Endothelial cell of umbilical vein (primary cell): ENCODE measurements at regions not wholly inside any gene's neighbourhood (a gene's known extent, or its start where the extent isn't known, plus 50 kb on each side); places are given as distances from the start of the nearest gene placed in this dataset.

Experiments used
- BruUV-seq: library from RNA; stranded (reverse); fragments of 400-500 nt; replicated peaks from 2 replicates; lab custom pipeline; 2021; lab: Mats Ljungman, UMichigan
- CTCF ChIA-PET: fragments of 300-600, 350-600 bp; sonication (Branson Sonifier 250); formaldehyde crosslinking; loops from one replicate; lab custom pipeline; 2021; ENCODE audit warnings: antibody characterized with exemption, inconsistent platforms; lab: Charles Lee
- POLR2A ChIA-PET: fragments of 300-600, 350-600 bp; sonication (Branson Sonifier 250); formaldehyde crosslinking; loops from one replicate; lab custom pipeline; 2021; ENCODE audit warnings: antibody characterized with exemption, inconsistent platforms; lab: Charles Lee
- DNase-seq: peaks from one replicate; pipeline ENCODE4 v3.0.0-alpha.2; 2011; ENCODE audit warnings: low read depth, low spot score
- FAIRE-seq: peaks from 2 replicates; lab custom pipeline; 2011; peaks lifted over from hg19 to GRCh38; lab: Jason Lieb, UNC
- H2AFZ ChIP-seq: 2 replicates; pipeline ENCODE4 v1.6.0; 2012; ENCODE audit warnings: low read depth, low read length, control low read depth, inconsistent platforms
- H3K27ac ChIP-seq: 2 replicates; pipeline ENCODE4 v1.5.1; 2011; ENCODE audit warnings: low read depth, mild to moderate bottlenecking, control low read depth, low read length, moderate library complexity; ENCODE audit not compliant: insufficient read depth
- H3K27me3 ChIP-seq, 2 experiments: 2 replicates each; pipeline versions ENCODE4 v1.6.0 to v1.6.1; 2011; ENCODE audit warnings: low read length in 2 of 2, mixed read lengths in 1 of 2; ENCODE audit not compliant: control insufficient read depth in 2 of 2, insufficient read depth in 2 of 2
- H3K36me3 ChIP-seq, 2 experiments: 2 replicates in 1 of 2; 3 replicates in 1 of 2; pipeline ENCODE4 v1.5.1; 2011; ENCODE audit warnings: low read length in 2 of 2, mild to moderate bottlenecking in 1 of 2, moderate library complexity in 1 of 2; ENCODE audit not compliant: control insufficient read depth in 2 of 2, insufficient read depth in 2 of 2; ENCODE audit errors: extremely low read depth in 1 of 2
- H3K4me1 ChIP-seq: 3 replicates; pipeline ENCODE4 v1.5.1; 2011; ENCODE audit warnings: mild to moderate bottlenecking, low read length; ENCODE audit not compliant: control insufficient read depth, insufficient read depth; ENCODE audit errors: extremely low read depth
- H3K4me2 ChIP-seq: 2 replicates; pipeline ENCODE4 v1.6.1; 2011; ENCODE audit warnings: low read length, control low read depth, mixed read lengths; ENCODE audit not compliant: insufficient read depth
- H3K4me3 ChIP-seq, 3 experiments: fragments of 200-600 bp in 1 of 3; sonication (generic), shearing (Covaris generic) in 1 of 3; replicated peaks in 1 of 3; 2 replicates each; pipeline ENCODE4 v1.5.1; 2011 to 2016; ENCODE audit warnings: control low read depth in 3 of 3, low read length in 3 of 3, mild to moderate bottlenecking in 2 of 3, inconsistent platforms in 1 of 3, low read depth in 1 of 3, moderate library complexity in 1 of 3; ENCODE audit not compliant: insufficient read depth in 1 of 3
- H3K79me2 ChIP-seq: 2 replicates; pipeline ENCODE4 v1.6.0; 2012; ENCODE audit warnings: low read length, inconsistent platforms; ENCODE audit not compliant: control insufficient read depth, insufficient read depth
- H3K9ac ChIP-seq: replicated peaks from 2 replicates; pipeline ENCODE3; 2011; ENCODE audit warnings: low read length, control low read depth; ENCODE audit not compliant: insufficient read depth; ENCODE audit errors: extremely low read depth
- H3K9me1 ChIP-seq: replicated peaks from 3 replicates; pipeline ENCODE4 v1.6.0; 2011; ENCODE audit warnings: mild to moderate bottlenecking, low read length; ENCODE audit not compliant: control insufficient read depth, insufficient read depth; ENCODE audit errors: extremely low read depth
- H3K9me3 ChIP-seq: replicated peaks from 2 replicates; pipeline ENCODE4 v1.5.1; 2012; ENCODE audit warnings: low read length, inconsistent platforms; ENCODE audit not compliant: control insufficient read depth, insufficient read depth
- H4K20me1 ChIP-seq: replicated peaks from 2 replicates; pipeline ENCODE3; 2011; ENCODE audit warnings: mild to moderate bottlenecking, low read length; ENCODE audit not compliant: control insufficient read depth, insufficient read depth; ENCODE audit errors: extremely low read depth
- CTCF ChIP-seq, 2 donors: IDR thresholded peaks; 1 replicate in 1 of 2; 2 replicates in 1 of 2; pipeline ENCODE4 v1.5.1; 2011; ENCODE audit warnings: low read length in 2 of 2, mild to moderate bottlenecking in 2 of 2, moderate library complexity in 2 of 2, control low read depth in 1 of 2, inconsistent platforms in 1 of 2, low read depth in 1 of 2; ENCODE audit not compliant: insufficient read depth in 1 of 2; ENCODE audit errors: extremely low read depth in 1 of 2
- EZH2 ChIP-seq: IDR thresholded peaks from 2 replicates; pipeline ENCODE4 v1.6.1; 2012; ENCODE audit warnings: borderline replicate concordance, low read depth, mild to moderate bottlenecking, moderate library complexity, low read length, inconsistent platforms; ENCODE audit not compliant: severe bottlenecking
- FOS ChIP-seq: IDR thresholded peaks from 2 replicates; pipeline ENCODE4 v1.6.1; 2011; ENCODE audit warnings: mild to moderate bottlenecking, low read length, moderate library complexity, borderline replicate concordance; ENCODE audit not compliant: insufficient read depth
- GATA2 ChIP-seq: IDR thresholded peaks from 2 replicates; pipeline ENCODE4 v1.7.0; 2011; ENCODE audit warnings: low read depth, mild to moderate bottlenecking, moderate library complexity, mixed read lengths, low read length; ENCODE audit not compliant: insufficient read length, insufficient read depth
- JUN ChIP-seq: IDR thresholded peaks from 2 replicates; pipeline ENCODE4 v1.6.1; 2011; ENCODE audit warnings: borderline replicate concordance, low read depth; ENCODE audit not compliant: insufficient read length, insufficient read depth
- MAX ChIP-seq: IDR thresholded peaks from 2 replicates; pipeline ENCODE4 v1.6.1; 2011; ENCODE audit not compliant: insufficient read depth, insufficient read length
- MYC ChIP-seq: IDR thresholded peaks from one replicate; pipeline ENCODE4 v1.6.1; 2011; ENCODE audit warnings: mild to moderate bottlenecking, low read depth, low read length
- POLR2A ChIP-seq: IDR thresholded peaks from 2 replicates; pipeline ENCODE4 v1.6.1; 2012; ENCODE audit warnings: low read depth, mild to moderate bottlenecking, control low read depth, low read length
- POLR2AphosphoS5 ChIP-seq: IDR thresholded peaks from 2 replicates; pipeline ENCODE4 v1.6.1; 2012; ENCODE audit warnings: low read depth, mild to moderate bottlenecking, control low read depth, low read length, moderate library complexity; ENCODE audit not compliant: insufficient read depth
- dilution Hi-C: fragments of 300-500 bp; cut with MboI; formaldehyde crosslinking; loops from one replicate; pipeline ENCODE4 v1.15.0; 2019; ENCODE audit warnings: low sequenced_read_pairs; ENCODE audit not compliant: extremely low pct_ligation_motif_present
- intact Hi-C: fragments of 100-400 bp; cut with micrococcal nuclease; formaldehyde crosslinking; loops from one replicate; pipeline ENCODE4 v1.10.0; 2022

- POLR2A ChIA-PET, result no interaction called here
Measured at GRCh38 chr2:64212346-64212745, 68.1 kb upstream of the PELI1 start.

More at GRCh38 chr2:64212346-64212745, 68.1 kb upstream of the PELI1 start:
- Histone ChIP-seq H3K79me2 (no peaks in the 10 kb centered on the region), H3K4me3 (no peak overlapping the region), H3K27me3 (no peaks in the 10 kb centered on the region), H3K36me3 (no peaks in the 10 kb centered on the region), H3K4me1 (no peaks in the 10 kb centered on the region), H2AFZ (no peak overlapping the region), H3K9me1 (no peaks in the 10 kb centered on the region), H3K4me2 (no peak overlapping the region), H3K9ac (no peak overlapping the region), H3K27ac (no peak overlapping the region), H3K9me3 (no peaks in the 10 kb centered on the region), H4K20me1 (no peaks in the 10 kb centered on the region)
- FAIRE-seq (peak; percentile 59), DNase-seq (no peak)
- dilution Hi-C loops (no loop called here), intact Hi-C loops (no loop called here)
- CTCF ChIA-PET, result no interaction called here
- BruUV-seq, result no TSS peak
- no peak for TF ChIP-seq FOS
- TF ChIP-seq CTCF (IDR thresholded peaks at IDR 0.05; ENCODE audit: extremely low read depth in 1 of 2, insufficient read depth in 1 of 2, low read depth in 1 of 2, low read length in 2 of 2), result no peak
- no peak for TF ChIP-seq POLR2AphosphoS5
- TF ChIP-seq GATA2, result no peak
- TF ChIP-seq EZH2, result no peak
- TF ChIP-seq MAX, result no peak
- TF ChIP-seq MYC, result no peak
- no peak for TF ChIP-seq POLR2A
- no peak for TF ChIP-seq JUN
